Islet precursor cell (in vitro differentiated cells): ENCODE measurements at regions not wholly inside any gene's neighbourhood (a gene's known extent, or its start where the extent isn't known, plus 50 kb on each side); places are given as distances from the start of the nearest gene placed in this dataset.
A peak's percentile ranks its signal among the peaks of the same experiment; 100 is the strongest.

ENCODE experiments used
- DNase-seq: peaks from one replicate; pipeline ENCODE4 v3.0.0-alpha.2; 2018

DNA sequence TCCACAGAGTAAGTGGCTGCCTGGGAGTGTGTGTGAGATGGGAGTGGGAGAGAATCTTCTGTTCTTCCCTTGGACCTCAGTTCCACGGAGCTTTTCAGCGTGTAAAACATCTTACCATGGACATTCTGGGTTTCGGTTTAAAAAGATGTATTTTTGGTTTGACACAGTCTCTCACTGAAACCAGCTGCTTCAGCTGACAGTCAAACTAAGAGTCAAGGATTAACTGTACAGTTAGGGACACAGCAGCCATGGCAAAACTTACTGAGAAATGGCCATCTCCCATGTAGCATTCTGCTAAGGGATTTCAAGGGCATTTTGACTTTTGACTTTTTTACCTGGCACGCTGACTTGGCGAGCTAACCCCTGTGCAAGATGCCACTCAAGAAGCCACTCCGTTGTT is 93.8 kb upstream of the IL12B start:
- no peak for DNase-seq

DNA sequence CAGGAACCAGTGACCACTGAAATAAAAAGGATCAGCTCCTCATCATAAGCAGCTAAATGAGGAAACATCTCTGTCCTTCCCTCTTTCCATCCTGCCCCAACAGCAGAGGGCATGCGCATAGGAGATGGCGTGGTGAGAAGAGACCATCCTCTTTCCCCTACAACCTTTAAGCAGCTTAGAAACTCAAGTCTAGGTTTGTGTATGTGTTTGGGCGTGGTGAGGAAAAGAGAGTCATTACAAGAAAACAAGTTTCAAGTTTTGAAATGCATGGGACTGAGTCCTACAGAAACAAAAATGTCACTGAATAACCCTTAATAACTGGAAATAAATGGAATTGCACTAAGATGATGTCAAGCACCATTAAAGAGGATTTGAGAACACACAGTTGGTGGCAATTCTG is 96.4 kb upstream of the IL12B start:
- DNase-seq = no peak

DNA sequence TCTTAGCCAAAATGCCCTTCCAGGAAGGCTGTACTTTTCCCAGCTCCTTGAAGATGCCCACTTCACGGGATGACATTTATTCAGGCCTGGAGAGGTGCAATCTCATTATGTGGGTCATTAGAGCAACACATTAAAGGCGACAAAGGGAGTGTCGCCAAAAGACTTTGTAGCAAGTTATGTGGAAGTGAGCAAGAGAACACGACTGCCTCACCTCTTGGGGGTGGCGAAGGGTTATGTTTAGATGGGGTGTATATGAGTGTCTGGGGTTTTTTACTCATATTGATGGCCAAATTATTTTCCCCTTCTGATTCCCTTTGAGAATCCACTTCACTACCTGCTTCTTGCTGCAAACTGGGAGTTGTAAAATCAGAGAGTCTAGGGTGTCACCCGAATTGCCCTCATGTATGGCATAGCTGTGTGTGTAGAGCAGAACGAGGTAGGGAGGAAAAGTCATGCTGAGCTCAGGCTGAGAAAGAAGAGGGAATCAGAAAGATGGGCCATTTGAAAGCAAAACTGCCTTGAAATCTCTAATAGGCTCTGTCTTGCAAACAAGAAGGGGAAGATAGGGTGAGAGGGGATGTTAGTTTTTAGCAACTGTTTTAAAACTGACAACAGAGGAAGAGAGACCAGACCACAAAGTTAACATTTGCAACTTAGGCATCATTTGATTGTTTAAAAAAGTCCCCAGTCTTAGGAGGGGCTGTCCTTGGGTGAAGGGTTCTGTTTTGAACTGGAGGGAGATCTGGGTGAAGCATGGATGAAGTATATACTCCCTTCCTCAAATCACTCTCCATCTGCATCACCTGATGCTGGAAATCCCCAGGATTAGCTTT is 97.1 kb upstream of the IL12B start:
- no peak for DNase-seq

DNA sequence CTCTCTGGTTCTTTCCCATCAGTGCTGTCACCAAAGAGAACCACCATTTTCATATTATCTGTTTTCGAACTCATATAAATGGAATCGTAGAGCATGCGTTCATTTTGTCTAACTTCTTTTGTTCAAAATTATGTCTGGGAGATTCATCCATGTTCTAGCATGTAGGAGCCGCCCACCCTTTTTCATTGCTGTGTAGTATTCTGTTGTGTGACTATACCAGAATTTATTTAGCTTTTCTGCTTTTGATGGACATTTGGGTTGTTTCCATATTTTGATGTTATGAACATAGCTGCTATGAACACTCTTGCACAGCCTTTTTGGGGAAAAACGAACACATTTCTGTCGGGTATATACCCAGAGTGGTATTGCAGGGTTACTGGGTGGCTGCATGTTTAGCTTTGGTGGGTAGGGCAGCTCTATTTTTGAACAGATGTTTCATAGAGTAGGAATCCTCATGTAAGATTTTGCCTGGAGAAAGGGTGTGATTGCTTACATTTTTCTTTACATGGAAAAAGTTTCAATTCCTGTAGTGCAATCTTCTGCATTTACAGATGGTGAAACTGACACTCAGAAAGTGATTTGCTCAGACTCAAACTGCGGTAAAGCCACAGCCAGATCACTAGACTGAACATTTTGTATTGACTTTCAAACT is 100.2 kb upstream of the IL12B start:
- no peak for DNase-seq

DNA sequence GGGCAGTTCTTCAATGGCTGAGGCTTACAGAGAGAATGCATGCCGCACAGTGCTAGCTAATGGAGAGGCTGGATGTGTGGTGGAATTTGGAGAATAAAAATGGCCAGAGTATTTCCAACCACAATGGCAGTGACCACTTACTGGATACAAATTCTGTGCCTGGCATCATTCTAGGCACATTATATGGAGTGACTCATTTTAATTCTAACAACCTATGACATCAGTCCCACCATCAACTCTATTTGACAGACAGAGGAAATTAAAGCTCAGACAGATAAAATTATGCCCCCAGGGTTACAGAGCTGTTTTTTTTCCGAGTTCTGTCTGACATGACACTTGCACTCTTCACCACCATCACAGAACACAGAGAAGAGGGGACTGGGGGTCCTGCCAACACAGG is 105.6 kb upstream of the IL12B start:
- DNase-seq = no peak

DNA sequence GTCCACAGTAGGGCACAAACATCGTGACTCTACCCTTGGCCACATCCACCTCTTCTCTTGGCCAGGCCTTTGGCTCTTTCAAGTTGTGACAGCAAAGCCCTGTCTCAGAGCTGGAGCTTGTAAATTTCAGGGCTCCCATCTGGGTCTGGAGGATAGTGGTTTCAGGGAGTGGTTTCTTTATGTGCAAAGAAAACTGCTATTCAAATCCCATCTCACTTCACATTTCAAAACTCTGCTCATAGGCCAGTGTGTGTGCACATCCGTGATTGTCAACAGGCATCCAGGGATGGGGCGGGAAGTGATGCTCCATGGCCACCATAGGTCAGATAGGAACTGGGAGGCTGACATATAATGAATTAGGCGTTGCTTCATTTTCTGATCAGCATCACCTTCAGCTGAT is 107.8 kb upstream of the IL12B start:
- no peak for DNase-seq

DNA sequence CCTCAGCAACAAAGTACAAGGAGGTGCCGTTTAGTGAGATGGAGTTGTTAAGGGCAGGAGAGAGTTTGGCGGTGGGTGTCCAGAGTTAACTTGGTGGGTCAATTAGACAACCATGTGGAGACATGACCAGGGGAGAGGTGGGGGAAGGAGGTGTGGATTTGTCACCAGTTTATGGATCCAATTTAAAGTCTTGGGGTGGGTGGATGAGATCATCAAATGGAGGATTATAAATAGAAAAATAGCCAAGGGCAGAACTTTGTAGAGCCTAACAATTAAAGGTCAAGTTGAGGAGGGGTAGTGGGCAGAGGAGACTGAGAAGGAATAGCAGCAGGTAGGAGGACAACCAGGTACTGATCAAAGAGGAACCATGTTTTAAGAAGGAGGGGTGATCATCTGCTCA is 108.7 kb upstream of the IL12B start:
- no peak for DNase-seq

DNA sequence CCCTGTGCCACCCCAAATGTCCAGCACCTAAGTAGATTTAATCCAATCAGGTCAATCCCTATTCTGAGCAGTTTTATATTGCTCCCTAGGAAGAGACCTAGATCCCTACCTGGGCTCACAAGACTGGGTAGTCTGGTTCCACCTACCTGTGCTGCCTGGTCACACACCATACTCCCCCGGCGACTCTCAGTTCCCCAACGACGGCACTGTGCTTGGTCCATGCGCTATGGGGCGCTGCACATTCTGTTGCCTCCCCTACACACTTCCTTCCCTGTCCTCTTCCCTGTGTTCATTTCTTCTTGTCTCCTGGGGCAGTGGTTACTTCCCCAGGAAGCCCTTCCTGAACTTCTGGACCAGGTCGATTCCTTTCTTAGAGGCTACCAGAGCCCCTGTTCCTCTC is 109.9 kb upstream of the IL12B start:
- DNase-seq = no peak

DNA sequence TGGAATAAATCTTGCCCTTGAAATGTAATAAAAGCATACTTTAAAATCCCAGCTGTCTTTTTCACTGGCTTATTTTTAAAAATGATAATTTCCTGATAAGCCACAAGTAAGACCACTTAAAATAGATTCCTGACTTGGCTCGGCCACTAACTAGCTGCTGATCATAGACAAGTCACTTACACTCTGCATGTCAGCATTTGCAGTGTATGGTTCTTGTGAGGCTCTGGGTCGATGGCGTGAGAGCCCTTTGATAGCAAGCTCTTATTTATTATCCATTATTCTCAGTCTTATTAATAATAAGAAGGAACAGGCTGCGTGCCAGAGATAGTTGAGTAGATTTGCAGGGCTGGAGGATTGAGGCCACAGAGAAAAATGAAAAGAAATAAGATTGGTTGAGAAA is 110.7 kb upstream of the IL12B start:
- DNase-seq = no peak

DNA sequence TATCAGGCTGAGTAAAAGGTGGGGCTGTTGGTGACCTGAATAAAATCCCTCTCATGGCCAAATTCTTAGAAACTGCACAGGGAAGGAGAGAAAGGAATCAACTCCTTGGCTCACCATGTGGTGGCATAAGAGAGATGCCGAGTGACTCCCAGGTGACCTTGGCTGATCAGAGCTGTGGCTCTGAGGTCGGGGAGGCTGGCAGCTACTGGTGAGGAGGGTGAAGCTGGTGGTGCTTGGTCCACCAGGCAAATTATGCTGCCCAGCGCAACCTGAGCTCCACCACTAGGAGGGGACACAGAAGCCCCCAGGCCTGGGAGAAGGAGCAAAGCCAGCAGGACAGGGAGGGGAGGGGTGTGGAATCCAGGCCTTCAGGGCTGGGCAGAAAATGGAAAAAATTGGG is 111.2 kb upstream of the IL12B start:
- DNase-seq = peak; percentile 68

DNA sequence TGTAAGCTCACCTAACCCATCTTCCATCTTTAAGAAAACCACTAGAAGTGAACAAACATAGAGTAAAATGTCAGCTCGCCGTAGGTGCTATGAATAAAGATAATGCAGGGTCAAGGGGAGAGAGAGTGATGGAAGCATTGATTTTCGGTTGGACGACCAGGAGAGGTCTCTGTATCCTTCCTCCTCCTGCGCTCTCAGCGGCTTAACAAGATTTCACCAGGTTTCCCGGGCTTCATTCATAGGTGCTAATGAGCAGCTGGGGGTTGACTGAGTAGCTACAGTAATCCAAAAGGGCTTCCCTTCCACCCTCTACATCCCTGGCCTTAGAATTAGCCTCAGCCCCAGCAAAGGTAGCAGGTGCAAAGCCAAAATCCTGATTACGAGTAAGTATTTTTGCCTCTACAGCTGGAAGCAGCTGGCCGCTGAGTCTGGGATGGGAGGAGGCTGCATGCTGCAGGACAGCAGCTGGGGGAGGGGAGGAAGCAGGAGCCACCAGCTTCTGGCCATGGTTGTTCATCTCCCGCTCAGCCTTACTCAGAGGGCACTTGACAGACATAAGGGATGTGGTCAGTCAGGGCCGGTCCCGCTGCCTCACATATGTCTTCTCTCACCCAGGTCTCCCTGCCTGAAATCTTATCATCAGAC is 112.0 kb upstream of the IL12B start:
- peak; percentile 64 for DNase-seq

DNA sequence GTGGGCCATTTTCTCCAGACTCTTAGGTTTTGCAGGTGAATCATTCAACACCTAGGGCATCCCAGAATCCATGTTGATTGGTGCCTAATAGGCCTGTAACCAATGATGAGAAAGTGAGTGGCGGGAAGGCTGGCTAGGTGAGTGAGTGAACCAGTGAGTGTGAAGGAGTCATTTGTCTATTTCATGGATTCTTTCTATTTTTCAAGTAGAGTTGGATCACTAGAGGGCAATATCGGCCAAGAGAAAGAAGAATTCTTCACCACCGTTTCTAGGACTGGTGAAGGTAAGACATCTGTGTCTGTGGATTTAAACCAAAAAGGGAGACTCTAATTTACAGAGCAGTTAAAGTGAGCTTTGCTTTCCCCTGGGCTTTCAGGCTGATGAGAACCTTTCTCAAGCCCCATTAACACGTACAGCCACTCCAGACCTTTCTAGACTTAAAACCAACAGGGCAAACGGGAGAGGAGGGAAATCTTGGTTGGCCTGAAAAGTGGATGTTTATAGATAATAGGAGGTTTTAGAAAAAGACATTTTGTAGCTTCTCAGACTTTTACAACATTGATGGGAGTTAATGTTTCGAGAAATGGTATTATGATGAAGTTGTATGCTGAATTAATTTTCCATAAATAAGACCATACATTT is 114.3 kb upstream of the IL12B start:
- no peak for DNase-seq

DNA sequence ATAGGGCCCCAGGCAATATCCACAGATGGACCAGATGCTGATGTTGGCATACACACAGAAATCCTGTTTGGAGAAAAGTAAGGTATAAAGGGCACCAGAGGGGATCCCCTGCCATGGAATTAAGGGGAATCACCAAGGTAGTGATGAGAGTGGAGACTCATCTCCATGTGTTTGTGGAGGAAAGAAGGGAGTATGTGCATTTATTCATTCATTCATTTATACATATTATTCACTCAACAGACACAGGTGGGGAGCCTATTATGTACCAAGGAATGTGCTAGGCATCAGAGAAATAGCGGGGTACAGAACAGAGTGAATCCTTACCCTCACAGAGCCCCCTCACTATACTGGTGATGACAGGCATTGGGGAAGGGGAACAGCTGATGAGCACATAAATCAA is 116.8 kb upstream of the IL12B start:
- no peak for DNase-seq

DNA sequence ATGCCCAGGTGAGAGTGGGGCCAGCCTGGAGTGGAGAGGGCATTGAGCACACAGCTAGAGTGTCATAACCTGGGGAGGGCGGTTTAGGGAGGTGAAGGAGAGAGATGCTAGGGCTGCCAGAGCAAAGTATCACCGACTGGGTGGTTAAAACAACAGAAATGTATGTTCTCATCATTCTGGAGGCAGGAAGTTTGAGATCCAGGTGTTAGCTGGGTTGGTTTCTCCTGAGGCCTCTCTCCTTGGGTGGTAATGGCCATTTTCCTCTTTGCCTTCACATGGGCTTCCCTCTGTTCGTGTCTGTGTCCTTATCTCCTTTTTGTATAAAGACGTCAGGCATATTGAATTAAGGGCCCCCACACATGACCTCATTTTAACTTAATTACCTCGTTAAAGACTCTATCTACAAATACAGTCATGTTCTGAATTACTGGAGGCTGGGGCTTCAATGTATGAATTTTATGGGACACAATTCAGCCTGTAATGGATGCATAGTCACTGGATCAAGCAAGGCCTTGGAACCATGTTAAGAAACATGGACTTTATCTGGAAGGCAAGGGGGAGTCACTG is 118.6 kb upstream of the IL12B start:
- no peak for DNase-seq

DNA sequence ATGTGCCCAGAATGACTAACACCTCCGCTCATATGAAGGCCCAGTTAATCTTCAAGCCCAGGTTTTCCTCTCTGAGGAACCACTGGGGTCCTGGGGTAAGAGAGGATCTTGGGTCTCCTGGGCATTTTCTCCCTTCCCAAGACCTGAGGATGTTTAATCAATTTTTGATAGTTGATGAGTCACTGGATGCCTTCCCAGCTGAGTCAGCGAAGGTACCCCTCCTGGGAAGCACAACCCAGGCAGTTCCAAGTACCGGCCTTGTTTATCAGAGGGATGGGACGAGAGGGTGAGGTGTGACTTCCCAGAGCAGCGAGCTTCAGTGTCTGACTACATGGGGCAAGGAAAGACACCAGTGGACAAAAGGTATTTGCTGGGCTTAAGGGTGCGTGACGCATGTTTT is 119.6 kb upstream of the IL12B start:
- peak; percentile 63 for DNase-seq

DNA sequence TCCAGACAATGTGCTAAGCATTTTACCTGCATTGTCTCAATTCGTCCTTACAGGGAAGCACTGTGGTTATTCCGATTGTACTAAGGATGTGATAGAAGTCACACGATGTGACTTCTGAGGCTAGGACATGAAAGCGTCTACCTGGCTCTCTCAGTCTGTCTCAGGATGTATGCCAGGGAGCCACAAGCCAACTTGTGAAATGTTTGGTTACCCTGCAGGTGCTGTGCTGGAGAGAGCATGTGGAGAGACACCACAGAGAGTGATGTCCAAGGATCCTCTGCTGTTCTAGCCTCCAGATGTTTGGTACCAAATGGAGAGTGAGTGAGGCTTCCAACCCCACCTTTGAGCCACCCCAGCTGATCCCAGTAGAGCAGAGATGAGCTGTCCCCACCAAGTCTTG is 120.1 kb upstream of the IL12B start:
- DNase-seq = no peak

DNA sequence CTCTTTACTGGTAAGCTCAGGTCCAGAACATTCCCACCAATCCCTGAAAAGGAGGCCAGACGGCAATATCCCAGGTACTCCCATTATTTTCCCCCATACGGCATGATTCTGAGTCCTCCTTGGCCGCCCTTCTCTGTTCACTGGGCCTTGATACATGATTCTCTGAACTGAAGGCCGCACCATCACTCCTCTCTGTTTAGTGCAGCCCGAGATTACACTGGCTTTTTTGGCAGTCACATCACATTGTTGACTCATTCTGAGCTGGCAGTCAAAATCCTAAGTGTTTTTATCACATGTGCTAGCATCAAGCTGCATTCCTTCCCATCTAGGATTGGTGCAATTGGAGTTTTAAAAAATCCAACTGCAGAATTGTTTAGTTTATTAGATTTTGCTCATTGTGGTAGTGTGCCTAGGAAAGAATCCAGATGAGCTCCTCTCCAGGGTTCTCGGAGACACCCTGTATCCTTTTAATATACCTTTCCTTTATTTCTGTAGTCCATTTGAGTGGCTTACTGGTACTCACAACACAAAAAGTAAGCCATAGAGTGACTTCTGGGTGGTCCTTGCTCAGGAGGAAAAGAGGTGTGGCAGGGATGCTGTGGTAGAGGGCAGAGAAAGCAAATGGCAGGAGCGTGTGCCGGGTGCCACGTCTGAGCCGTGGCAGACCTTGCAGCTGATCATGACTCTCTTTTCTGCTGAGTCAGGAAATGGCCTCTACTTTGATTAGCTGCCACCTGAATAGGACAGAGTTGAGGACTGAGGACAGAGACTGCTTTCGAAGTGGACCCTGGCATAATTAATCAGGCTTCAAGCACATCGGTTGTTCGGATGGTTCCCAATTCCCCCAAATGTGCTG is 121.1 kb upstream of the IL12B start:
- DNase-seq = peak; percentile 60

DNA sequence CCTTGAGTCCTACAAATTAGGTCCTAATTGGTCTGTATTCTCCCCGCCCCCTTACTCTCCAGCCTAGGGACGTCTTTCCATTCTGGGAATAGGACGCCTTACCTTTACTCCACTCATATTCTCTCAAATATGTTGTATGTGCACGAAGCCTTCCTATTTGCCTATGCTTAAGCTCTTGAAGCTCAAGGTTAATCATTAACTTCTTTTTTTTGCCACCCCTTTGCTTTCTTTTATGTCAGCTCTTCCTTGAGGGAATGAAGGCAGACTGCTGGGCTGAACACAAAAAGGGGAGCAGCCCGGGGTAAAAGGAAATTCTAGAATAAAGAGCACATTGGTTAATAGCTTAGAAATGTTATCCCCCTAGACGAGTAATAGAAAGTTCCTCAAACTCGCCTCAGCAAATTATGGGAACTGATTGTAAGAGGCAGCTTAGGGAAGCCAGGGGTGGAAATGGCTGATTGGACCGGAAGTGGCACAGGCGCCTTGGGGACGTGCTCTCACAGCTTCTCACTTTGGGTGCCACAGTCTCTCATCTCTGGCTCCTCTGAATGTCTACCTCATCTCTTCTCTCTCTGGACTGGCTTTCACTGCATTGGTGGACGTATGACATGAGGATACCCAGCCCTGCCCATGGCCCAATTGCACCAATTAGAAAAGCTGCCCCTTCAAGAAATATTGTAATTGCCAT is 122.3 kb upstream of the IL12B start:
- DNase-seq = peak; percentile 24

DNA sequence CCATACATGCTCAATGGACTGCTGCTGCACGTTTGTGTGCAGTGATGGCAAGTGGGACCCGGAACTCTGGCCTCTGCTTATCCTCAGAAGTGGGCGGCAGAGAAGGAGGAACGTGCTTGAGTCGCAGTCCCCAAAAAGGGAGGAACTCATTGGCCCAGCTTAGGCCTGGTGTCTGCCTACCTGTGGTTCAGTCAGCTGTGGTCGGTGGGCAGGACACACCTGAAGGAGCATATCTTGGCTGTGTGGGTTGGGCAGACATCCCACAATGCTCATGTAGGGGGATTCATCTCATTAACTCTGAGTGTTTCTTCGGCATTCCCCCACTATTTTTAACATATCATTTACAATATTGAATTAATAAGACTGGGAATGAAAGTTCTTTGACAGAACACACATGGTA is 122.9 kb upstream of the IL12B start:
- peak; percentile 20 for DNase-seq

DNA sequence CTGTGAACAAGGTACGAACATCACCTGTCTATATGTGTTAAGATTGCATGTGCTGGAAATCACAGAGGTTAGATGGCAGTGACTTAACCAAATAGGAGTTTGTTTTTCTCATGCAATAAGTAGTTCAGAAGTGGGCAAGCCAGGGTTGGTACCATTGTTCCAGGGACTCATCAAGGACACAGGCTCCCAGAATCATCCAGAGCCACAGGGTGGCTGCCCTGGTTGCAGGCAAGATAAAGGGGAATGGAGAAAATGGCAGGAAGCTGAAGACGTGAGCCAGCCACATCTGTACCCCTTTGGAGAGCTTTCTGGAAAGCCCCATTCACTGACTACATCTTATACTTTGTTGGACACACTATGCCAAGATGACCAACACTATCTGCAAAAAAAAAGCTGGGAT is 126.0 kb upstream of the IL12B start:
- DNase-seq = peak; percentile 22

DNA sequence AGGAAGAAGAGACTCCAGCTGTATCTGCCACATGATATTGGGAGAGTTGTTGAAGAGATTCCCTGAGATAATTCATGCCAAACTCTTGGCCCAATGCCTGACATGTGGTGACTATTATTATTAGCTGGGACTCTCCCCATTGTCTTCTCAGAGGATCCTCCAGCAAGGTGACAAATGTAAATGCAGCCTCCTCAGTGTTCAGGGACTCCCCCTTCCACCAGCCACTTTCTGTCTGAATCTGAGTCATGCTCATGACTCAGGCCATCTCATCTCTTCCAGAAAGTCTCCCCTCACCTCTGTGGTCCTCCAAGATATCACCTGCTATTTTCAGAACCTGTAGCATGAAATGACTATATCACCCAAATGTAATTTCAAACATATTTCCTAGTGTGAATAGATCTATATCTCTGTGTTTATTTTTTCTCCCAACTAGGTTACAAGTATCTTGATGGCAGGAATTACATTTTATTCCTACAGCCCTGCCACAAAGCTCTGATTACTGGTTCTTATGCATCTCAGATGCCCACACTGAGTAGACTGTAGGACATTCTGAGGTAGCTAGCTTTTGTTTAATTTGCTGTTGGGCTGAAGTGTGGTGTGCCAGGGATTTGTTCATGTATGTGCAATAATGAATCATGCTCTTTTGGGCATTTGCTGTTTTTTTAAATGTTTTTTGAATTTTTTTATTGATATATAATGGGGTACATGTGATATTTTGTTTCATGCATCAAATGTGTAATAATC is 126.6 kb upstream of the IL12B start:
- DNase-seq = peak; percentile 52
